ENCODE measurements at regions not wholly inside any gene's neighbourhood (a gene's known extent, or its start where the extent isn't known, plus 50 kb on each side); places are given as distances from the start of the nearest gene placed in this dataset.

GRCh38 chr12:47014474-47014873, 64.9 kb upstream of the PCED1B start:
- no peaks in the 10 kb centered on the region for H3K36me3 ChIP-seq (ENCODE audit: control insufficient read depth in 2 of 2, extremely low read depth in 1 of 2, insufficient read depth in 2 of 2, low read length in 2 of 2)
- peak overlapping the region; percentile 42 for H3K27ac ChIP-seq (ENCODE audit: insufficient read depth, low read depth, low read length)
- intact Hi-C loops (cut with micrococcal nuclease), result no loop called here
- peak overlapping the region; percentile 67 for H3K4me2 ChIP-seq (ENCODE audit: insufficient read depth, low read length)
- H3K4me1 ChIP-seq (ENCODE audit: control insufficient read depth, extremely low read depth, insufficient read depth, low read length), result peaks cover 11% of the 10 kb centered on the region
- ChIA-PET POLR2A (no interaction called here), CTCF (interaction anchor here (0.8 to 2.4 kb wide), 6 partner anchors 30 to 1252 kb away, joined by 3 to 14 read pairs (median 3); no protein-coding TSS in a partner anchor)
- FAIRE-seq, result peak; percentile 94
- H3K27me3 ChIP-seq (ENCODE audit: control insufficient read depth in 2 of 2, insufficient read depth in 2 of 2, low read length in 2 of 2), result peaks cover 0 to 2% of the 10 kb centered on the region in 2 experiments
- TF ChIP-seq POLR2A (IDR thresholded peaks at IDR 0.05; ENCODE audit: low read depth, low read length) (no peak), MAX (IDR thresholded peaks at IDR 0.05; ENCODE audit: insufficient read depth, insufficient read length) (no peak), MYC (IDR thresholded peaks at IDR 0.05; ENCODE audit: low read depth, low read length) (no peak), JUN (IDR thresholded peaks at IDR 0.05; ENCODE audit: borderline replicate concordance, insufficient read depth, insufficient read length, low read depth) (peak; percentile 54), POLR2AphosphoS5 (IDR thresholded peaks at IDR 0.05; ENCODE audit: insufficient read depth, low read depth, low read length) (peak; percentile 58), FOS (IDR thresholded peaks at IDR 0.05; ENCODE audit: borderline replicate concordance, insufficient read depth, low read length) (peak; percentile 84), EZH2 (IDR thresholded peaks at IDR 0.05; ENCODE audit: borderline replicate concordance, low read depth, low read length, severe bottlenecking) (no peak)
- no TSS peak for BruUV-seq (replicated peaks)
- H3K9me1 ChIP-seq (replicated peaks; ENCODE audit: control insufficient read depth, extremely low read depth, insufficient read depth, low read length), result no peaks in the 10 kb centered on the region
- no peak overlapping the region for H3K9ac ChIP-seq (replicated peaks; ENCODE audit: extremely low read depth, insufficient read depth, low read length)
- H4K20me1 ChIP-seq (replicated peaks; ENCODE audit: control insufficient read depth, extremely low read depth, insufficient read depth, low read length), result no peaks in the 10 kb centered on the region
- no peaks in the 10 kb centered on the region for H3K9me3 ChIP-seq (replicated peaks; ENCODE audit: control insufficient read depth, insufficient read depth, low read length)
- no peak overlapping the region for H3K4me3 ChIP-seq (replicated peaks in 1 of 3; ENCODE audit: insufficient read depth in 1 of 3, low read depth in 1 of 3, low read length in 3 of 3)
- H2AFZ ChIP-seq (ENCODE audit: low read depth, low read length), result peak overlapping the region; percentile 64
- peak; percentile 89 for DNase-seq (ENCODE audit: low read depth, low spot score)
- dilution Hi-C loops (cut with MboI; ENCODE audit: extremely low pct_ligation_motif_present, low sequenced_read_pairs), result no loop called here
- H3K79me2 ChIP-seq (ENCODE audit: control insufficient read depth, insufficient read depth, low read length), result no peaks in the 10 kb centered on the region

- H3K27ac ChIP-seq (ENCODE audit: insufficient read depth, low read depth, low read length), result no peak overlapping the region
Observed at GRCh38 chr12:47015381-47015780, 64.0 kb upstream of the PCED1B start.

More at GRCh38 chr12:47015381-47015780, 64.0 kb upstream of the PCED1B start:
- no peaks in the 10 kb centered on the region for H3K27me3 ChIP-seq (ENCODE audit: control insufficient read depth in 2 of 2, insufficient read depth in 2 of 2, low read length in 2 of 2)
- no peak for TF ChIP-seq JUN (IDR thresholded peaks at IDR 0.05; ENCODE audit: borderline replicate concordance, insufficient read depth, insufficient read length, low read depth)
- TF ChIP-seq POLR2AphosphoS5 (IDR thresholded peaks at IDR 0.05; ENCODE audit: insufficient read depth, low read depth, low read length), result no peak
- no peak for TF ChIP-seq EZH2 (IDR thresholded peaks at IDR 0.05; ENCODE audit: borderline replicate concordance, low read depth, low read length, severe bottlenecking)
- TF ChIP-seq GATA2 (IDR thresholded peaks at IDR 0.05; ENCODE audit: insufficient read depth, insufficient read length, low read depth, low read length), result no peak
- TF ChIP-seq POLR2A (IDR thresholded peaks at IDR 0.05; ENCODE audit: low read depth, low read length), result no peak
- TF ChIP-seq FOS (IDR thresholded peaks at IDR 0.05; ENCODE audit: borderline replicate concordance, insufficient read depth, low read length), result no peak
- TF ChIP-seq MAX (IDR thresholded peaks at IDR 0.05; ENCODE audit: insufficient read depth, insufficient read length), result no peak
- no peak for TF ChIP-seq MYC (IDR thresholded peaks at IDR 0.05; ENCODE audit: low read depth, low read length)
- no peak for TF ChIP-seq CTCF (IDR thresholded peaks at IDR 0.05; ENCODE audit: extremely low read depth in 1 of 2, insufficient read depth in 1 of 2, low read depth in 1 of 2, low read length in 2 of 2)
- no peaks in the 10 kb centered on the region for H3K9me1 ChIP-seq (replicated peaks; ENCODE audit: control insufficient read depth, extremely low read depth, insufficient read depth, low read length)
- no peak overlapping the region for H3K9ac ChIP-seq (replicated peaks; ENCODE audit: extremely low read depth, insufficient read depth, low read length)
- intact Hi-C loops (cut with micrococcal nuclease) (no loop called here), dilution Hi-C loops (cut with MboI; ENCODE audit: extremely low pct_ligation_motif_present, low sequenced_read_pairs) (no loop called here)
- no peak overlapping the region for H3K4me3 ChIP-seq (replicated peaks in 1 of 3; ENCODE audit: insufficient read depth in 1 of 3, low read depth in 1 of 3, low read length in 3 of 3)
- POLR2A ChIA-PET, result no interaction called here
- H3K9me3 ChIP-seq (replicated peaks; ENCODE audit: control insufficient read depth, insufficient read depth, low read length), result no peaks in the 10 kb centered on the region
- no peak for DNase-seq (ENCODE audit: low read depth, low spot score)
- H3K4me1 ChIP-seq (ENCODE audit: control insufficient read depth, extremely low read depth, insufficient read depth, low read length), result peaks cover 11% of the 10 kb centered on the region
- no peak overlapping the region for H3K4me2 ChIP-seq (ENCODE audit: insufficient read depth, low read length)
- CTCF ChIA-PET, result interaction anchor here (1.7 to 2.4 kb wide), 2 partner anchors 31 to 890 kb away, joined by 7 to 14 read pairs; no protein-coding TSS in a partner anchor
- no peaks in the 10 kb centered on the region for H3K79me2 ChIP-seq (ENCODE audit: control insufficient read depth, insufficient read depth, low read length)
- no peak overlapping the region for H2AFZ ChIP-seq (ENCODE audit: low read depth, low read length)
- BruUV-seq (replicated peaks), result no TSS peak
- no peaks in the 10 kb centered on the region for H3K36me3 ChIP-seq (ENCODE audit: control insufficient read depth in 2 of 2, extremely low read depth in 1 of 2, insufficient read depth in 2 of 2, low read length in 2 of 2)
- FAIRE-seq, result no peak
- no peaks in the 10 kb centered on the region for H4K20me1 ChIP-seq (replicated peaks; ENCODE audit: control insufficient read depth, extremely low read depth, insufficient read depth, low read length)

Measured in endothelial cell of umbilical vein (primary cell).